ENCODE measurements at regions not wholly inside any gene's neighbourhood (a gene's known extent, or its start where the extent isn't known, plus 50 kb on each side); places are given as distances from the start of the nearest gene placed in this dataset.
"Not testable (repeated sequence)": the region's sequence is repeated elsewhere in the genome, so short reads cannot be mapped to it uniquely, and the experiment has no call there.

DNA sequence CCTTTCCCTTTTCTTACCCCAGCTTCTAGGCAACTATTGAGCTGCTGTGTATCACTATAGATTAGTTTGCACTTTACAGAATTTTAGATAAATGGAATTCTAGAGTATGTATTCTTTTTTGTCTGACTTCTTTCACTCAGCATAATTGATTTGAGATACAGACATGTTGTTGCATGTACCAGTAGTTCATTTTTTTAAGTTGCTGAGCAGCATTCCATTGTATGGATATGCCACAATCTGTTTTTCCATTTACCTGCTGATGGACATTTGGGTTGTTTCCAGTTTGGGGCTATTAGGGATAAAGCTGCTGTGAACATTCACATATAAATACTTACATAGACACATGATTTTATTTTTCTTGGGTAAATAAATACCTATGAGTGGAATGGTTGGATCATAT is 135.7 kb downstream of the IGF1 start:
- no peak for ATAC-seq

DNA sequence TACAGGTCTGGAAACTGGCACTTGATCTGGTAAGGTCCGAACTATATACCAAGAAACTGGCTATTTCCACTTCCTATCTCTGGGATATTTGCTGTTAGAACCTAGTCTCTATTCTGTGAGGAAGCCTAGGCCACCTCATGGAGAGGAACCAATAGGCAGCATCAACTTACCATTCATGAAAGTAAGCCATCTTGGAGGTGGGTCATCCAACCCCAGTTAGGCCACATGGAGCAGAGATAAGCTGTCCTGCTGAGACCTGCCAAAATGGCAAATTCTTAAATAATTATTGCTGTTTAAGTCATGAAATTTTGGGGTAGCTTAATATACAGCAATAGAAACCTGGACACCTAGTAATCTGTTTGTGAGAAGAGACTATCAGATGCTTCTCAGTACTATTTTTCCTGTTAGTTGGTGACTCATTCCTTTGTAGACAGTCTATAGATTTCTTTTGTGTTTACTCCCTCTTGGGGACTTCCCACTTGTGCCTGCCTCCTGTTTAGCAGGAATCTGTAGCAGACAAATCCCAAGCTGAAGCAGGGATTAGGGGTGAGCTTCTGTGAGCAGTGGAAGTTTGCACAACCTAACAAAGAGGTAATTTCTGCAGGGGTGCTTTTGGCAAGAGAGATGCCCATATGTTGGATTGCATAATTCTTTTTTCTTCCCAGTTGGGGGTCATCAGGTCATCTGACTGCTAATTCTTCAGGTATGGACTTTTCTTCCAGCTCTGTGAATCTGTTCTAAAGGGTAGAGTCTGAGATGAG is 136.8 kb downstream of the IGF1 start:
- ATAC-seq, result peak; percentile 86

DNA sequence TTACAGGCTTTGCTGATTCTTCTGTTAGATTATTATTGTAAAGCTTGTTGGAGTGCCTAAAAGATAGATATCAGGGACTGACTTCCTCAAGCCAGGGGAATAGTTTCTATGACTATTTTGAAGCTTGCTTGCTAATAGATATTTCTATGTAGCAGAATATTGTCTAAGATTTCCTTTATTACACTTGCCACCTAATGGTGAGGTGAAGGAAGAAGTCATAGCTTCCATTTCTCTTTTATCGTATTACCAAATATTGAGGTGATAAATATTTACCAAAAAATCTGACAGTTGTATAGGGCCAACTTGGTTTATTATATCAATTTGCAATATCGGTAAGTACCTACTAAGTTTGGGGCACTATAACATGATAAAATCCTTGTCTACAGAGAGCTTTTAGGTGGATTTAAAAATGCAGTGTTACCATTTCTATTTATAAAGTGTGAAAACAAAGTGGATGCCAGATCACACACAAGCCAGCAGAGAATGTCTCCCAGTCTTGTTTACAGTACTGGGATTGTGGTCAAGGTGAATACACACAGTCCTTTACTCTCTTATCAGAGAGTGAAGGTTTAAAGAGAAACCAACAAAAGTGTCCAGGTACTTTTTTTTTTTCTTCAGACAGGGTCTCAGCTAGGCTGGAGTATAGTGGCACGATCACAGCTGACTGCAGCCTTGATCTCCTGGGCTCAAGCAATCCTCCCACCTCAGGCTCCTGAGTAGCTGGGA is 137.9 kb downstream of the IGF1 start:
- no peak for ATAC-seq

DNA sequence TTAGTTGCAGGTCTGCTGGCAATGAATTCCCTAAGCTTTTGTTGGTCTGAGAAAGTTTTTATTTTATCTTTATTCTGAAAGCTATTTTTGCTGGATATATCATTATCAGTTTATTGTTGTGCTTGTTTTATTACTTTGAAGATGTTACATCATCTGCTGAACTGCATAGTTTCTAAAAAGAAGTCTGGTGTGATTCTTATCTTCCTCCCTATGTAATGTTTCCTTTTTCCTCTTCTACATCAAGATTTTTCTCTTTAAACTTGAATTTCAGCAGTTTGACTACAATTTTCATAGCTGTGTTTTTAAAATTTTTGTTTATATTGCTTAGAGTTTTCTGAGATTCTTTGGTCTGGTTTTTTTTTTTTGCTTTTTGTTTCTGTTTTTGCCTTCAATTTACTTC is 137.1 kb upstream of the PMCH start:
- ATAC-seq, result no peak

DNA sequence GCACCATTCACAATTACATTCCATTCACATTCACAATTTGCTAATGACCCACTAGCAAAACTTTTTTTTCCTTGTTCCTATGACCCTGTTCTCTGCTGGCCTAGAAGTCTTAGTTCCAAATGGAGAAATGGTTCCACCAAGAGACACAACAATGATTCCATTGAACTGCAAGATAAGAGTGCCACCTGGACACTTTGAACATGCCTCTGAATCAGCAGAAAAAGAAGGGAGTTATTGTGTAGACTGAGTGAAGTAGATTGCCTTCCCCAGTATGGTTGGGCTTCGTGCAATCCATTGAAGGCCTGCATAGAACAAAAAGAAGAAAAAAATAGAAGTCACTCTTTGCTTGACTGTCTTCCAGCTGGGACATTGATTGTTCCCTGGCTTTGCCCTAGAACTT is 133.8 kb upstream of the PMCH start:
- ATAC-seq, result no peak

GRCh38 chr12:102329883-102330282 is 132.2 kb upstream of the PMCH start:
- ATAC-seq, result no peak

- ATAC-seq, result no peak
Measured at GRCh38 chr12:102326982-102327381, 129.3 kb upstream of the PMCH start.

DNA sequence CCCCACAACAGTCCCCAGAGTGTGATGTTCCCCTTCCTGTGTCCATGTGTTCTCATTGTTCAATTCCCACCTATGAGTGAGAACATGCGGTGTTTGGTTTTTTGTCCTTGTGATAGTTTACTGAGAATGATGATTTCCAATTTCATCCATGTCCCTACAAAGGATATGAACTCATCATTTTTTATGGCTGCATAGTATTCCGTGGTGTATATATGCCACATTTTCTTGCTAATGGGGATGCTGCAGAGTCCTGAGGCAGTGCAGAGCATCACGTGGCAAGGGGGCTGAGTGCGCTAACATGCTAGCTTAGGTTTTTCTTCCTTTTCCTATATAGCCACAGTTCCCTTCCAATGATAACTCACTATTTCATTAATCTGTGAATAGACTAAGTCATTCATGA is 127.5 kb upstream of the PMCH start:
- ATAC-seq, result not testable (repeated sequence)

DNA sequence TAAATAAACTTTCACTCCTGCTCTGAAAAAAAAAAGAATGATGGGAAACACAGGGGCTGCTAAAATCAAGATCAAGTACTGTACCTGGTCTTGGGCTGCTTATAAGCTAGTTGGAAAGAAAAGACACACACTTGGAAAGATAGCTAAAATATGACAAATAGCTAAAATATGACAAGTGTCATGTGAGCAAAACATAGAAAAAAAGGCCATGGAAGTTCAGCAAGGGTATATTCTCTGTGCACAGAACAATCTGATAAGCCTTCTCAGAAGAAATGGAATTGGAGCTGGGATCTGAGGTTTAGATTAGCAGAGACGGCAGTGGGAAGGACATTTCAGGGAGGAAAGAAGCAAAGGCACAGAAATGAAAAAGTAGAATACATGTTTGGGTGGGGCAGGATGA is 126.2 kb upstream of the PMCH start:
- no peak for ATAC-seq

- ATAC-seq, result no peak
Measured at GRCh38 chr12:102322254-102322653, 124.6 kb upstream of the PMCH start.

GRCh38 chr12:102321305-102322082 is 123.9 kb upstream of the PMCH start:
- no peak for ATAC-seq

DNA sequence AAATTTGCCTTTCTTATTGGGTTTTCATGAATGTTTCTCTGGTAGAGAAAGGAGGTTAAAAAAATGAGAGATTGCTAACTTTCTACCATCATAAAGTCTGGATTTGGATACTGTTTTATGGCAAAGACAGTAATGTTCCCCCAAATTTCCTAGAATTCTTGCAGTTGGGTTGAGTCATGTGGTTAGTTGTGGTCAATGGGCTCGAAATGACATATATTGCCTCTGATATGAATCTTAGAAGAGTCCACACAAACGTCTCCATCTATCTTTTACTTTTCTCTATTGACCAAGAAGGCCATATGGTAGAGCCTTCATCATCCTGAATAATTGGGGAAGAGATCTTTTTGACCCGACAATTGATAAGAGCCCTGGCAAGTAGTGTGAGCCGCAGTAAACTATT is 119.5 kb upstream of the PMCH start:
- no peak for ATAC-seq

DNA sequence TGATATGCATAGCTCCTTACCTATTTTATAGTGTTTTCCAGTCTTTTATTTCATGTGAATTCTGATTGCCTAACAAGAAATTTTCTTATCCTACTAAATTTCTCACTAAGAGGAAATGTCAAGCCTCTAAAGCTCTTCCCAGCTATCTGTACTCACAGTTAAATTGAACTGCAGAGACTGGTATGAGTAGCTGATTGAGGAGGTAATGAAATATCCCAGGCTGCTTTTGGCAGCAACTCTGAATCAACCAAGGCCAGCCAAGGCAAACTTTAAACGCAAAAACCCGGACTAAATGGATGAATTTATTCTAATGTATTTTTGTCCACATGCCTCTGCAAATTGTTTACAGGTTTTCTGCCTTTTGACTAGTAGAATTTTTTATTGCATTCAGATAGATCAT is 119.1 kb upstream of the PMCH start:
- no peak for ATAC-seq

DNA sequence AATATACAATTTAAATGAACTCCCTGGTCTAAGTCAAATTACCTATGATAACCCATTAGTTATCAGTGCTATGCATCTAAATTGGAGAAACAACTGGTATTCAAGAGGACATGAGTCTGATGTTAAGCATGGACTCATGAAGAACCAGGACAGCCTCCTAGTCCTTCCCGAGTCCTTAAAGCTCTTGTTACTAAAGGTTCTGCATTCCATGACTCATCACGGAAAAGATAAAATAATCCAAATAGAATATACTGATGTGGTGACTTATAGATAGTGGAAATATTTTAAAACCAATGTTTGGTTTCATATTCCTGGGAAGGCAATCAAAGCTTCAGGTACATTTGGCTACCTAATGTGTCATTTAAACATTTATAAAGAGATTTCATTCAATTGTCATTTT is 117.2 kb upstream of the PMCH start:
- ATAC-seq, result no peak

DNA sequence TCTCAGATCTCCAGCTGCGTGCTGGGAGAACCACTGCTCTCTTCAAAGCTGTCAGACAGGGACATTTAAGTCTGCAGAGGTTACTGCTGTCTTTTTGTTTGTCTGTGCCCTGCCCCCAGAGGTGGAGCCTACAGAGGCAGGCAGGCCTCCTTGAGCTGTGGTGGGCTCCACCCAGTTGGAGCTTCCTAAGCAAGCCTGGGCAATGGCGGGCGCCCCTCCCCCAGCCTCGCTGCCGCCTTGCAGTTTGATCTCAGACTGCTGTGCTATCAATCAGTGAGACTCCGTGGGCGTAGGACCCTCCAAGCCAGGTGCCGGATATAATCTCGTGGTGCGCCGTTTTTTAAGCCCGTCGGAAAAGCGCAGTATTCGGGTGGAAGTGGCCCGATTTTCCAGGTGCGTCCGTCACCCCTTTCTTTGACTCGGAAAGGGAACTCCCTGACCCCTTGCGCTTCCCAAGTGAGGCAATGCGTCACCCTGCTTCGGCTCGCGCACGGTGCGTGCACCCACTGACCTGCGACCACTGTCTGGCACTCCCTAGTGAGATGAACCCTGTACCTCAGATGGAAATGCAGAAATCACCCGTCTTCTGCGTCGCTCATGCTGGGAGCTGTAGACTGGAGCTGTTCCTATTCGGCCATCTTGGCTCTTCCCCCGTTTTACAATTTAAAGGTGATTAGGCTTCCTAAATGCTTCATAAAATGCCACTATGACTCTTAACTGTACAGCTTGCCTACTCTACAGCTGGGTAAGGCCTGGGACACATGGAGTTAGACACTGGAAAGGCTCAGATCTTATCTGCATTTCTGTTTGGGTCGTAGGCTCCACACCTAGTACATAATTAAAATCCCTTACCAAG is 115.7 kb upstream of the PMCH start:
- not testable (repeated sequence) for ATAC-seq

DNA sequence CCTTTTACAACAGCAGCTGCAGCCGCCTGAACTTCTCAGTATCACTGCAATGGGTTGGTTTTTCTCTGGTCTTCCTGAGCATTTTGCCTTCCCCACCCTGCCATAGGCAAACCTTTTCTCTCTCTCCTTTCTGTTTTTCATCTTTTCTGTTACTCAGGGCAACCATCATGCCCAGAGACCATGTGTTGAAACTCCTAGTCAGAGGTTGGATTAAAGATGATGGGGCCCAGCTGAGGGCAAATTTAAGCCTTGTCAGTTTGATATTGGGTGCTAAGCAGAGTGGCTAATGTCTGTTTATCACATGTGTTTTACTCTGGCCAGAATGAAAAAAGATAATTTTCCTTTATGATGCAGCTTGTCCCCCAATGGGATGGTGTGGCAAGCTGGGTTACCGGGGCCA is 107.9 kb upstream of the PMCH start:
- no peak for ATAC-seq

DNA sequence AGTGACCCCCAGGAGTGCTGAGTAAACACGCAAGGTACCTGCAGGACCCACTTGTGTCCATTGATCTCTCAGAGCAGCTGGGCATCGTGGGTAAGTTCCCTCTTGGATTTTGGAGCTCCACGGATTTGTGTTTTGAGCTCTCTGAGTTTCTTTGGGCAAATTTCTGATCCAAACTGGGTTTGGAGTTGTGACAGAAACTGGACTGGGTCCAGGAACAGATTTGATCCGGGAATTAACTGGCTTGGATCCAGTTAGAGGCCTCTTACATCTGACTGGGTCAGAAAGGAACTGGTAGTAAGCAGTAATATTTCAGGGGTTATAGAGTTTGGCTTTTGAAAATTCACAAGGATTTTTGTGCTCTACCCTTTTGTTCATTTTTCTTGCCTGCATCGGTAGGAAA is 107.0 kb upstream of the PMCH start:
- not testable (repeated sequence) for ATAC-seq

DNA sequence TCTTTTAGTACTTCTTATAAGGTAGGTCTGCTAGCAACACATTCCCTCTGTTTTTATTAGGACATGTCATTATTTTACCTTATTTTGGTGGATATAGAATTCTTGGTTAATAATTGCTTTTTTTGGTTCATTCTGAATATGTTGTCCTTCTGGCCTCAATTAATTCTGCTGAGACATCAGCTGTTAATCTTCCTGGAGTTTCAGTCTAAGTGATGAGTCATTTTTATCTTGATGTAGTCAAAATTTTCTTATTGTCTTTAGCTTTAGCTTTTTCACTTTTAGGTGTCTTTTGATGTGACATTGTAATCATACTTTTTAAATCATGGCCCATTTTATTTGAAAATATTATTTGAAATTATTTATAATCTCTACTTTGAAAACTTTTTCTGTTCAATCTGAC is 104.9 kb upstream of the PMCH start:
- ATAC-seq, result no peak

GRCh38 chr12:102301547-102301946 is 103.9 kb upstream of the PMCH start:
- no peak for ATAC-seq

- peak; percentile 86 for ATAC-seq
Measured at GRCh38 chr12:102300824-102301461, 103.3 kb upstream of the PMCH start.

GRCh38 chr12:102299731-102300130 is 102.1 kb upstream of the PMCH start:
- ATAC-seq, result no peak

GRCh38 chr12:102298022-102298421 is 100.4 kb upstream of the PMCH start:
- peak; percentile 69 for ATAC-seq

All from esophagus mucosa (tissue), 1 donor.